B cell (primary cell): ENCODE measurements at regions not wholly inside any gene's neighbourhood (a gene's known extent, or its start where the extent isn't known, plus 50 kb on each side); places are given as distances from the start of the nearest gene placed in this dataset.

Experiments
- ATAC-seq: fragments of 200-7000 bp; cut with Tn5 transposase; one replicate; pipeline ENCODE4 v1.10.0; 2021; ENCODE audit warnings: low read depth, mild to moderate bottlenecking, moderate number of reproducible peaks, moderate library complexity
- CTCF ChIA-PET: fragments of 350-600 bp; sonication (Branson Sonifier 250); formaldehyde crosslinking; loops from one replicate; lab custom pipeline; 2021; ENCODE audit warnings: antibody characterized with exemption, inconsistent platforms; lab: Charles Lee
- POLR2A ChIA-PET: fragments of 350-600 bp; sonication (Branson Sonifier 250); formaldehyde crosslinking; loops from one replicate; lab custom pipeline; 2021; ENCODE audit warnings: antibody characterized with exemption; lab: Charles Lee
- DNase-seq: peaks from one replicate; pipeline ENCODE4 v3.0.0; 2013
- H2AFZ ChIP-seq: 2 replicates; pipeline ENCODE4 v1.6.1; 2012; ENCODE audit warnings: mild to moderate bottlenecking, low read depth, low read length; ENCODE audit not compliant: insufficient read depth, poor library complexity, severe bottlenecking
- H3K27ac ChIP-seq, 2 donors: 1 replicate in 1 of 2; 2 replicates in 1 of 2; pipeline ENCODE4 v1.5.1; 2012 to 2013; ENCODE audit warnings: low read length in 2 of 2, mild to moderate bottlenecking in 2 of 2, moderate library complexity in 1 of 2
- H3K27me3 ChIP-seq, 4 experiments: fragments of 200-600 bp in 1 of 4; sonication (generic) in 1 of 4; replicated peaks in 1 of 4; 1 replicate in 2 of 4; 2 replicates in 2 of 4; pipeline versions ENCODE4 v1.6.1 to v1.7.0; 2013 to 2016; ENCODE audit warnings: low read length in 3 of 4, mild to moderate bottlenecking in 2 of 4, mixed read lengths in 1 of 4, moderate library complexity in 1 of 4; ENCODE audit not compliant: insufficient read depth in 4 of 4, control insufficient read depth in 3 of 4; ENCODE audit errors: control extremely low read depth in 1 of 4
- H3K36me3 ChIP-seq, 2 experiments: replicated peaks in 1 of 2; 1 replicate in 1 of 2; 2 replicates in 1 of 2; pipeline versions ENCODE4 v1.6.1 to v1.7.1; 2013; ENCODE audit warnings: low read length in 1 of 2; ENCODE audit not compliant: insufficient read depth in 2 of 2, control insufficient read depth in 1 of 2; ENCODE audit errors: control extremely low read depth in 1 of 2, extremely low read depth in 1 of 2
- H3K4me1 ChIP-seq, 2 donors: fragments of 200-600 bp in 1 of 2; sonication (generic) in 1 of 2; 1 replicate in 1 of 2; 2 replicates in 1 of 2; pipeline versions ENCODE4 v1.5.1 to v1.6.1; 2013 to 2017; ENCODE audit warnings: low read length in 2 of 2; ENCODE audit not compliant: control insufficient read depth in 2 of 2, insufficient read depth in 2 of 2
- H3K4me2 ChIP-seq: replicated peaks from 2 replicates; pipeline ENCODE3; 2012; ENCODE audit warnings: mild to moderate bottlenecking, low read depth, low read length; ENCODE audit not compliant: poor library complexity, severe bottlenecking
- H3K4me3 ChIP-seq, 5 experiments: fragments of 200-600 bp in 1 of 5; sonication (generic) in 1 of 5; 1 replicate in 3 of 5; 2 replicates in 2 of 5; pipeline versions ENCODE4 v1.5.1 to v1.7.0; 2011 to 2016; ENCODE audit warnings: low read length in 4 of 5, mild to moderate bottlenecking in 4 of 5, low read depth in 2 of 5, control low read depth in 1 of 5, moderate library complexity in 1 of 5; ENCODE audit not compliant: insufficient read depth in 1 of 5; ENCODE audit errors: control extremely low read depth in 1 of 5, extremely low read depth in 1 of 5
- H3K79me2 ChIP-seq: fragments of 200-600 bp; sonication (generic); one replicate; pipeline ENCODE4 v1.6.0; 2016; ENCODE audit warnings: low read length; ENCODE audit not compliant: control insufficient read depth, insufficient read depth
- H3K9ac ChIP-seq: fragments of 200-600 bp; sonication (generic); 2 replicates; pipeline ENCODE4 v1.6.1; 2017; ENCODE audit warnings: mild to moderate bottlenecking, low read length, moderate library complexity
- H3K9me3 ChIP-seq, 3 donors: one replicate each; pipeline versions ENCODE4 v1.6.1 to v1.7.1; 2013; ENCODE audit warnings: low read length in 2 of 3; ENCODE audit not compliant: control insufficient read depth in 2 of 3, insufficient read depth in 1 of 3; ENCODE audit errors: control extremely low read depth in 1 of 3
- H4K20me1 ChIP-seq: 2 replicates; pipeline ENCODE4 v1.6.0; 2012; ENCODE audit warnings: mild to moderate bottlenecking, low read length; ENCODE audit not compliant: insufficient read depth, control insufficient read depth, poor library complexity, severe bottlenecking
- H3K27ac Mint-ChIP-seq: one replicate; pipeline ENCODE4 v1.8.0; 2021; ENCODE audit warnings: mixed read lengths
- H3K27me3 Mint-ChIP-seq: one replicate; pipeline ENCODE4 v1.8.0; 2021; ENCODE audit warnings: mixed read lengths
- H3K4me1 Mint-ChIP-seq: one replicate; pipeline ENCODE4 v1.8.0; 2021; ENCODE audit warnings: mixed read lengths
- H3K4me3 Mint-ChIP-seq: one replicate; pipeline ENCODE4 v1.8.0; 2021; ENCODE audit warnings: mixed read lengths
- H3K9me3 Mint-ChIP-seq: one replicate; pipeline ENCODE4 v1.8.0; 2022; ENCODE audit warnings: mixed read lengths; ENCODE audit not compliant: insufficient read depth
- CTCF ChIP-seq: fragments of 200-600 bp; IDR thresholded peaks from one replicate; pipeline ENCODE4 v1.8.0; 2022; ENCODE audit warnings: antibody characterized with exemption, mild to moderate bottlenecking
- EZH2 ChIP-seq: IDR thresholded peaks from 2 replicates; pipeline ENCODE4 v1.6.1; 2012; ENCODE audit warnings: borderline replicate concordance, low read depth, mild to moderate bottlenecking, moderate library complexity, low read length; ENCODE audit not compliant: insufficient read depth, poor library complexity, severe bottlenecking
- WGBS: methylation state at CpG from one replicate; pipeline ENCODE4 v1.1.5; 2013; ENCODE audit warnings: missing lambda C conversion rate; ENCODE audit not compliant: insufficient coverage; 5-methylcytosine and 5-hydroxymethylcytosine counted together
- intact Hi-C: fragments of 100-400 bp; cut with micrococcal nuclease; formaldehyde crosslinking; loops from one replicate; pipeline ENCODE4 v1.10.0; 2022

GRCh38 chr14:82244791-82245190 lies 711.1 kb upstream of the SEL1L start:
- Histone ChIP-seq H3K4me1 (no peaks in the 10 kb centered on the region), H3K27me3 (no peaks in the 10 kb centered on the region), H3K36me3 (no peaks in the 10 kb centered on the region), H3K4me2 (no peak overlapping the region), H3K79me2 (no peaks in the 10 kb centered on the region), H4K20me1 (no peaks in the 10 kb centered on the region), H3K9me3 (no peaks in the 10 kb centered on the region), H3K4me3 (no peak overlapping the region), H3K9ac (no peak overlapping the region), H3K27ac (no peak overlapping the region), H2AFZ (no peak overlapping the region)
- no peak overlapping the region for H3K4me3 Mint-ChIP-seq
- ATAC-seq (no peak), DNase-seq (no peak)
- WGBS, result 100% methylated on average over 2 of the region's 4 CpGs
- peaks cover 2% of the 10 kb centered on the region for H3K9me3 Mint-ChIP-seq
- ChIA-PET POLR2A (no interaction called here), CTCF (no interaction called here)
- H3K27me3 Mint-ChIP-seq, result no peaks in the 10 kb centered on the region
- no peaks in the 10 kb centered on the region for H3K4me1 Mint-ChIP-seq
- TF ChIP-seq EZH2 (no peak), CTCF (no peak)
- intact Hi-C loops, result loop anchor here (5.0 kb wide), 1 partner anchor 332 kb away; no protein-coding TSS in a partner anchor
- H3K27ac Mint-ChIP-seq, result no peak overlapping the region

GRCh38 chr14:82251494-82251893 lies 717.8 kb upstream of the SEL1L start:
- H3K9me3 ChIP-seq, result peaks cover 0 to 3% (median 0%) of the 10 kb centered on the region in 3 donors
- peaks cover 2% of the 10 kb centered on the region for H3K9me3 Mint-ChIP-seq
- no peak overlapping the region for H3K4me3 Mint-ChIP-seq
- H3K9ac ChIP-seq, result no peak overlapping the region
- H3K27ac ChIP-seq, result no peak overlapping the region
- H3K4me1 Mint-ChIP-seq, result no peaks in the 10 kb centered on the region
- 72% methylated on average over 5 of the region's 8 CpGs for WGBS
- ATAC-seq (no peak), DNase-seq (no peak)
- H4K20me1 ChIP-seq, result no peaks in the 10 kb centered on the region
- H3K36me3 ChIP-seq, result no peaks in the 10 kb centered on the region
- ChIA-PET CTCF (no interaction called here), POLR2A (no interaction called here)
- H3K27ac Mint-ChIP-seq, result no peak overlapping the region
- H3K4me1 ChIP-seq, result no peaks in the 10 kb centered on the region
- H3K4me3 ChIP-seq, result no peak overlapping the region
- H2AFZ ChIP-seq, result no peak overlapping the region
- H3K79me2 ChIP-seq, result no peaks in the 10 kb centered on the region
- H3K4me2 ChIP-seq, result no peak overlapping the region
- TF ChIP-seq EZH2 (no peak), CTCF (no peak)
- no peaks in the 10 kb centered on the region for H3K27me3 ChIP-seq
- H3K27me3 Mint-ChIP-seq, result no peaks in the 10 kb centered on the region
- intact Hi-C loops, result no loop called here
